HepG2 (cell line): ENCODE measurements at regions not wholly inside any gene's neighbourhood (a gene's known extent, or its start where the extent isn't known, plus 50 kb on each side); places are given as distances from the start of the nearest gene placed in this dataset.

Experiments used
- ATAC-seq: fragments of 200-7000 bp; cut with Tn5 transposase; 3 replicates; pipeline ENCODE4 v1.9.1; 2020; ENCODE audit warnings: mild to moderate bottlenecking, moderate library complexity
- BruUV-seq: library from RNA; stranded (reverse); fragments of 400-500 nt; replicated peaks from 2 replicates; lab custom pipeline; 2021; lab: Mats Ljungman, UMichigan
- CTCF ChIA-PET: fragments of 300-600 bp; formaldehyde crosslinking; extraction: SDS; loops from one replicate; lab custom pipeline; 2021; ENCODE audit warnings: low total read pairs, inconsistent platforms, low intra/inter-chr PET ratio; lab: Yijun Ruan, JAX
- POLR2A ChIA-PET: fragments of 350-600 bp; sonication (Branson Sonifier 250); formaldehyde crosslinking; loops from one replicate; lab custom pipeline; 2020; ENCODE audit warnings: antibody characterized with exemption, inconsistent platforms; lab: Yijun Ruan, JAX
- DNase-seq: peaks from one replicate; pipeline ENCODE4 v3.0.0-alpha.2; 2015; ENCODE audit warnings: low spot score
- FAIRE-seq: peaks from 3 replicates; lab custom pipeline; 2011; peaks lifted over from hg19 to GRCh38; lab: Jason Lieb, UNC
- H2AFZ ChIP-seq: one replicate; pipeline ENCODE4 v1.6.1; 2011; ENCODE audit warnings: low read length, inconsistent platforms
- H3K27ac ChIP-seq: fragments of 300-600 bp; 3 replicates; pipeline ENCODE4 v1.8.0; 2011; ENCODE audit warnings: mixed run types, mild to moderate bottlenecking, mixed read lengths, low read length, inconsistent platforms; ENCODE audit not compliant: insufficient read depth; ENCODE audit errors: extremely low read length
- H3K27me3 ChIP-seq, 2 experiments: fragments of 200-600 bp in 1 of 2; 2 replicates in 1 of 2; 3 replicates in 1 of 2; pipeline versions ENCODE4 v1.6.0 to v1.8.0; 2011; ENCODE audit warnings: low read length in 2 of 2, mild to moderate bottlenecking in 2 of 2, moderate library complexity in 2 of 2, inconsistent platforms in 1 of 2; ENCODE audit not compliant: insufficient read depth in 2 of 2, control insufficient read depth in 1 of 2
- H3K36me3 ChIP-seq, 2 experiments: fragments of 200-600 bp in 1 of 2; replicated peaks in 1 of 2; 2 replicates in 1 of 2; 3 replicates in 1 of 2; pipeline versions ENCODE4 v1.5.1 to v1.8.0; 2011; ENCODE audit warnings: low read length in 2 of 2, inconsistent platforms in 1 of 2; ENCODE audit not compliant: insufficient read depth in 2 of 2, control insufficient read depth in 1 of 2
- H3K4me1 ChIP-seq: 2 replicates; pipeline ENCODE4 v1.5.1; 2012; ENCODE audit warnings: low read length, inconsistent platforms; ENCODE audit not compliant: insufficient read depth
- H3K4me2 ChIP-seq: 2 replicates; pipeline ENCODE4 v1.6.0; 2011; ENCODE audit warnings: low read depth, low read length, inconsistent platforms
- H3K4me3 ChIP-seq, 3 experiments: fragments of 200-600 bp in 1 of 3; sonication (generic), shearing (Covaris generic) in 1 of 3; replicated peaks in 1 of 3; 2 replicates each; pipeline ENCODE4 v1.5.1; 2011 to 2016; ENCODE audit warnings: low read length in 3 of 3, inconsistent platforms in 2 of 3, low read depth in 2 of 3, mild to moderate bottlenecking in 2 of 3, control low read depth in 1 of 3, mixed read lengths in 1 of 3; ENCODE audit not compliant: insufficient read depth in 1 of 3
- H3K79me2 ChIP-seq: one replicate; pipeline ENCODE4 v1.6.1; 2011; ENCODE audit warnings: low read length, inconsistent platforms; ENCODE audit not compliant: insufficient read depth
- H3K9ac ChIP-seq: 2 replicates; pipeline ENCODE4 v1.6.0; 2011; ENCODE audit warnings: mild to moderate bottlenecking, low read depth, low read length, inconsistent platforms; ENCODE audit not compliant: insufficient read depth
- H3K9me3 ChIP-seq: 2 replicates; pipeline ENCODE4 v1.5.1; 2012; ENCODE audit warnings: mild to moderate bottlenecking, low read length
- H4K20me1 ChIP-seq: 2 replicates; pipeline ENCODE4 v1.6.0; 2011; ENCODE audit warnings: inconsistent platforms, mild to moderate bottlenecking, low read length, moderate library complexity; ENCODE audit not compliant: insufficient read depth
- ARNT ChIP-seq: fragments of 450-650 bp; IDR thresholded peaks from 2 replicates; pipeline ENCODE4 v1.6.1; 2017
- FOXK1 ChIP-seq: sonication (generic); formaldehyde crosslinking; IDR thresholded peaks from 2 replicates; pipeline ENCODE4 v1.4.0; 2020; ENCODE audit warnings: low read depth, missing genetic modification reagents, borderline replicate concordance
- HES4 ChIP-seq: sonication (generic); formaldehyde crosslinking; IDR thresholded peaks from 2 replicates; pipeline ENCODE4 v1.9.0; 2021; ENCODE audit warnings: mild to moderate bottlenecking, missing genetic modification reagents, borderline replicate concordance
- NAIF1 ChIP-seq: sonication (generic); formaldehyde crosslinking; IDR thresholded peaks from 2 replicates; pipeline ENCODE4 v1.5.0; 2020; ENCODE audit warnings: mild to moderate bottlenecking, missing genetic modification reagents, borderline replicate concordance
- NR2C2 ChIP-seq: sonication (generic); formaldehyde crosslinking; IDR thresholded peaks from 2 replicates; pipeline ENCODE4 v1.4.0; 2020; ENCODE audit warnings: missing genetic modification reagents, mild to moderate bottlenecking, moderate library complexity, borderline replicate concordance
- ZFP90 ChIP-seq: sonication (generic); formaldehyde crosslinking; IDR thresholded peaks from 2 replicates; pipeline ENCODE4 v1.8.0; 2022; ENCODE audit warnings: missing genetic modification reagents, mild to moderate bottlenecking, inconsistent platforms, borderline replicate concordance
- ZNF264 ChIP-seq: sonication (generic); formaldehyde crosslinking; IDR thresholded peaks from 2 replicates; pipeline ENCODE4 v1.4.0; 2020; ENCODE audit warnings: missing genetic modification reagents
- ZNF772 ChIP-seq: sonication (generic); formaldehyde crosslinking; IDR thresholded peaks from 2 replicates; pipeline ENCODE4 v1.5.0; 2020; ENCODE audit warnings: mild to moderate bottlenecking, missing genetic modification reagents
- WGBS: methylation state at CpG from one replicate; pipeline ENCODE4 v1.1.6; 2017; ENCODE audit warnings: low lambda C conversion rate; 5-methylcytosine and 5-hydroxymethylcytosine counted together
- in situ Hi-C: cut with HindIII; loops from 2 replicates; pipeline ENCODE4 v1.10.0; 2017; ENCODE audit warnings: low pct_unique_long_range_greater_than_20kb; ENCODE audit not compliant: extremely low pct_ligation_motif_present
- intact Hi-C: fragments of 100-400 bp; cut with micrococcal nuclease; formaldehyde crosslinking; loops from one replicate; pipeline ENCODE4 v1.10.0; 2022; ENCODE audit not compliant: unreplicated experiment
- TF ChIP-seq, protein P1 (sequence below), 2 experiments: fragments of 450-650 bp in 1 of 2; sonication (generic) in 1 of 2; formaldehyde crosslinking in 1 of 2; IDR thresholded peaks; 2 replicates each; pipeline versions ENCODE4 v1.6.1 to v1.8.0; 2016 to 2022; ENCODE audit warnings: antibody characterized with exemption in 1 of 2, mild to moderate bottlenecking in 1 of 2, missing genetic modification reagents in 1 of 2
- TF ChIP-seq, protein P2 (sequence below): sonication (generic); formaldehyde crosslinking; IDR thresholded peaks from 2 replicates; pipeline ENCODE4 v1.8.0; 2022; ENCODE audit warnings: mild to moderate bottlenecking, missing genetic modification reagents, borderline replicate concordance
- TF ChIP-seq, protein P3 (sequence below): sonication (generic); formaldehyde crosslinking; IDR thresholded peaks from 2 replicates; pipeline ENCODE4 v1.5.0; 2020; ENCODE audit warnings: mild to moderate bottlenecking, missing genetic modification reagents, moderate library complexity

DNA sequence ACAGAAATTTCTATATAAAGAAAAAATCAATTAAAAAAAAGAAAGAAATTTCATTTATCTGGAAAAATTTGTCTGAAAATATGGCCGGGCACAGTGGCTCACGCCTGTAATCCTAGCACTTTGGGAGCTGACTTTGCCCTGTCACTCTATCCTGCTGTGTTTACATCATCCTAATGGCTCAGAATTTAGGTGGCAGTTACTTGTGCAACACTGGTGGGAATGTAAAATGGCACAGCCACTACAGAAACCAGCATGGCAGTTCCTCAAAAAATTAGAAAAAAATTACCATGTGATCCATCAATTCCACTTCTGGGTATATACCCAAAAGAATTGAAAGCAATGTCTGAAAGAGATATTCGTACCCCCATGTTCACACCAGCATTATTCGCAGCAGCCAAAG, 405.2 kb upstream of the AUTS2 start (continued):
- TF ChIP-seq, protein P1, sequence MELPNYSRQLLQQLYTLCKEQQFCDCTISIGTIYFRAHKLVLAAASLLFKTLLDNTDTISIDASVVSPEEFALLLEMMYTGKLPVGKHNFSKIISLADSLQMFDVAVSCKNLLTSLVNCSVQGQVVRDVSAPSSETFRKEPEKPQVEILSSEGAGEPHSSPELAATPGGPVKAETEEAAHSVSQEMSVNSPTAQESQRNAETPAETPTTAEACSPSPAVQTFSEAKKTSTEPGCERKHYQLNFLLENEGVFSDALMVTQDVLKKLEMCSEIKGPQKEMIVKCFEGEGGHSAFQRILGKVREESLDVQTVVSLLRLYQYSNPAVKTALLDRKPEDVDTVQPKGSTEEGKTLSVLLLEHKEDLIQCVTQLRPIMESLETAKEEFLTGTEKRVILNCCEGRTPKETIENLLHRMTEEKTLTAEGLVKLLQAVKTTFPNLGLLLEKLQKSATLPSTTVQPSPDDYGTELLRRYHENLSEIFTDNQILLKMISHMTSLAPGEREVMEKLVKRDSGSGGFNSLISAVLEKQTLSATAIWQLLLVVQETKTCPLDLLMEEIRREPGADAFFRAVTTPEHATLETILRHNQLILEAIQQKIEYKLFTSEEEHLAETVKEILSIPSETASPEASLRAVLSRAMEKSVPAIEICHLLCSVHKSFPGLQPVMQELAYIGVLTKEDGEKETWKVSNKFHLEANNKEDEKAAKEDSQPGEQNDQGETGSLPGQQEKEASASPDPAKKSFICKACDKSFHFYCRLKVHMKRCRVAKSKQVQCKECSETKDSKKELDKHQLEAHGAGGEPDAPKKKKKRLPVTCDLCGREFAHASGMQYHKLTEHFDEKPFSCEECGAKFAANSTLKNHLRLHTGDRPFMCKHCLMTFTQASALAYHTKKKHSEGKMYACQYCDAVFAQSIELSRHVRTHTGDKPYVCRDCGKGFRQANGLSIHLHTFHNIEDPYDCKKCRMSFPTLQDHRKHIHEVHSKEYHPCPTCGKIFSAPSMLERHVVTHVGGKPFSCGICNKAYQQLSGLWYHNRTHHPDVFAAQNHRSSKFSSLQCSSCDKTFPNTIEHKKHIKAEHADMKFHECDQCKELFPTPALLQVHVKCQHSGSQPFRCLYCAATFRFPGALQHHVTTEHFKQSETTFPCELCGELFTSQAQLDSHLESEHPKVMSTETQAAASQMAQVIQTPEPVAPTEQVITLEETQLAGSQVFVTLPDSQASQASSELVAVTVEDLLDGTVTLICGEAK (IDR thresholded peaks at IDR 0.05), result no peak
- TF ChIP-seq, protein P1 (CRISPR knock-in tag; IDR thresholded peaks at IDR 0.05), result no peak
- TF ChIP-seq, all 625 proteins: peak for 0

DNA sequence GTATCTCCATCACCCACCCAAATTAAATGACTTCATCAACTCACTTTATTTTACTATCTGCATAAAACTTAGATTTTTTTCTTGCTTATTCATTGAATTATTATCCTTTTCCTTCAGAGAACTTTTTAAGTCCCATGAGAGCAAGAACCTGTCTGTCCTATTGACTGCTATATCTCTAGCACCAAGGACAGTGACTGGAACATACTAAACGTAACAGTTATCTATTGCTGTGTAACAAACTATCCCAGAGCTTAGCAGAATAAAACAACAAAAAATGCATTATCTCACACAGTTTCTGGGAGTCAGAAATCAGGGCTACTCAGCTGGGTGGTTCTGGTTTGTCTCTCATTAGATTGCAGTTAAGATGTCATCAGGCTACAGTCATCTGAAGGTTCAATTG, 401.7 kb upstream of the AUTS2 start:
- CTCF ChIA-PET, result no interaction called here
- no peak for DNase-seq
- no peak overlapping the region for H3K4me3 ChIP-seq
- no peaks in the 10 kb centered on the region for H3K4me1 ChIP-seq
- ATAC-seq, result no peak
- POLR2A ChIA-PET, result no interaction called here
- no peak overlapping the region for H3K27ac ChIP-seq
- FAIRE-seq, result no peak
- H4K20me1 ChIP-seq, result no peaks in the 10 kb centered on the region
- no peaks in the 10 kb centered on the region for H3K36me3 ChIP-seq
- H3K9ac ChIP-seq, result no peak overlapping the region
- intact Hi-C loops, result no loop called here
- 0% methylated on average over 1 of the region's 1 CpG for WGBS
- no TSS peak for BruUV-seq
- H3K79me2 ChIP-seq, result no peaks in the 10 kb centered on the region
- H3K9me3 ChIP-seq, result peaks cover 61% of the 10 kb centered on the region
- in situ Hi-C loops, result no loop called here
- no peak overlapping the region for H2AFZ ChIP-seq
- H3K4me2 ChIP-seq, result no peak overlapping the region
- no peaks in the 10 kb centered on the region for H3K27me3 ChIP-seq
- TF ChIP-seq HES4 (CRISPR knock-in tag) (no peak), NR2C2 (CRISPR knock-in tag) (no peak), ZNF264 (CRISPR knock-in tag) (no peak), NAIF1 (CRISPR knock-in tag) (no peak), ZFP90 (CRISPR knock-in tag) (no peak), ZNF772 (no peak), FOXK1 (no peak), ARNT (no peak)
- TF ChIP-seq, protein P2, sequence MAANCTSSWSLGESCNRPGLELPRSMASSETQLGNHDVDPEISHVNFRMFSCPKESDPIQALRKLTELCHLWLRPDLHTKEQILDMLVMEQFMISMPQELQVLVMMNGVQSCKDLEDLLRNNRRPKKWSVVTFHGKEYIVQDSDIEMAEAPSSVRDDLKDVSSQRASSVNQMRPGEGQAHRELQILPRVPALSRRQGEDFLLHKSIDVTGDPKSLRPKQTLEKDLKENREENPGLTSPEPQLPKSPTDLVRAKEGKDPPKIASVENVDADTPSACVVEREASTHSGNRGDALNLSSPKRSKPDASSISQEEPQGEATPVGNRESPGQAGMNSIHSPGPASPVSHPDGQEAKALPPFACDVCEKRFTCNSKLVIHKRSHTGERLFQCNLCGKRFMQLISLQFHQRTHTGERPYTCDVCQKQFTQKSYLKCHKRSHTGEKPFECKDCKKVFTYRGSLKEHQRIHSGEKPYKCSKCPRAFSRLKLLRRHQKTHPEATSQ (CRISPR knock-in tag), result no peak
- TF ChIP-seq, protein P3, sequence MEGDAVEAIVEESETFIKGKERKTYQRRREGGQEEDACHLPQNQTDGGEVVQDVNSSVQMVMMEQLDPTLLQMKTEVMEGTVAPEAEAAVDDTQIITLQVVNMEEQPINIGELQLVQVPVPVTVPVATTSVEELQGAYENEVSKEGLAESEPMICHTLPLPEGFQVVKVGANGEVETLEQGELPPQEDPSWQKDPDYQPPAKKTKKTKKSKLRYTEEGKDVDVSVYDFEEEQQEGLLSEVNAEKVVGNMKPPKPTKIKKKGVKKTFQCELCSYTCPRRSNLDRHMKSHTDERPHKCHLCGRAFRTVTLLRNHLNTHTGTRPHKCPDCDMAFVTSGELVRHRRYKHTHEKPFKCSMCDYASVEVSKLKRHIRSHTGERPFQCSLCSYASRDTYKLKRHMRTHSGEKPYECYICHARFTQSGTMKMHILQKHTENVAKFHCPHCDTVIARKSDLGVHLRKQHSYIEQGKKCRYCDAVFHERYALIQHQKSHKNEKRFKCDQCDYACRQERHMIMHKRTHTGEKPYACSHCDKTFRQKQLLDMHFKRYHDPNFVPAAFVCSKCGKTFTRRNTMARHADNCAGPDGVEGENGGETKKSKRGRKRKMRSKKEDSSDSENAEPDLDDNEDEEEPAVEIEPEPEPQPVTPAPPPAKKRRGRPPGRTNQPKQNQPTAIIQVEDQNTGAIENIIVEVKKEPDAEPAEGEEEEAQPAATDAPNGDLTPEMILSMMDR (CRISPR knock-in tag), result no peak
